ENCODE measurements at regions not wholly inside any gene's neighbourhood (a gene's known extent, or its start where the extent isn't known, plus 50 kb on each side); places are given as distances from the start of the nearest gene placed in this dataset.
"Not testable (repeated sequence)": the region's sequence is repeated elsewhere in the genome, so short reads cannot be mapped to it uniquely, and the experiment has no call there.

- Histone ChIP-seq H3K36me3 (ENCODE audit: control insufficient read depth, insufficient read depth, low read length, severe bottlenecking) (no peaks in the 10 kb centered on the region), H3K9ac (ENCODE audit: low read length) (no peak overlapping the region), H3K9me3 (ENCODE audit: control insufficient read depth, low read length) (no peaks in the 10 kb centered on the region), H3K4me3 (ENCODE audit: low read length) (no peak overlapping the region), H3K27me3 (replicated peaks; ENCODE audit: control insufficient read depth, insufficient read depth, low read length) (no peaks in the 10 kb centered on the region), H3K4me1 (ENCODE audit: control insufficient read depth, insufficient read depth, low read length) (no peaks in the 10 kb centered on the region)
- no peak for DNase-seq (ENCODE audit: low read depth)
These were observed 863.4 kb downstream of the SORCS1 start for GRCh38 chr10:106301146-106301545.

- no peaks in the 10 kb centered on the region for H3K27me3 ChIP-seq (replicated peaks; ENCODE audit: control insufficient read depth, insufficient read depth, low read length)
- H3K9ac ChIP-seq (ENCODE audit: low read length), result no peak overlapping the region
- no peak for DNase-seq (ENCODE audit: low read depth)
- no peaks in the 10 kb centered on the region for H3K36me3 ChIP-seq (ENCODE audit: control insufficient read depth, insufficient read depth, low read length, severe bottlenecking)
- H3K4me3 ChIP-seq (ENCODE audit: low read length), result no peak overlapping the region
- no peaks in the 10 kb centered on the region for H3K4me1 ChIP-seq (ENCODE audit: control insufficient read depth, insufficient read depth, low read length)
- no peaks in the 10 kb centered on the region for H3K9me3 ChIP-seq (ENCODE audit: control insufficient read depth, low read length)
These were observed 867.6 kb downstream of the SORCS1 start for GRCh38 chr10:106296750-106297392.

- H3K27me3 ChIP-seq (replicated peaks; ENCODE audit: control insufficient read depth, insufficient read depth, low read length), result no peaks in the 10 kb centered on the region
- DNase-seq (ENCODE audit: low read depth), result peak; percentile 10
- H3K4me3 ChIP-seq (ENCODE audit: low read length), result no peak overlapping the region
- H3K36me3 ChIP-seq (ENCODE audit: control insufficient read depth, insufficient read depth, low read length, severe bottlenecking), result no peaks in the 10 kb centered on the region
- H3K9me3 ChIP-seq (ENCODE audit: control insufficient read depth, low read length), result no peaks in the 10 kb centered on the region
- peaks cover 11% of the 10 kb centered on the region for H3K4me1 ChIP-seq (ENCODE audit: control insufficient read depth, insufficient read depth, low read length)
- no peak overlapping the region for H3K9ac ChIP-seq (ENCODE audit: low read length)
These were observed 879.5 kb downstream of the SORCS1 start for GRCh38 chr10:106284802-106285587.

- H3K4me3 ChIP-seq (ENCODE audit: low read length), result no peak overlapping the region
- peaks cover 11% of the 10 kb centered on the region for H3K4me1 ChIP-seq (ENCODE audit: control insufficient read depth, insufficient read depth, low read length)
- H3K9ac ChIP-seq (ENCODE audit: low read length), result no peak overlapping the region
- no peak for DNase-seq (ENCODE audit: low read depth)
- no peaks in the 10 kb centered on the region for H3K9me3 ChIP-seq (ENCODE audit: control insufficient read depth, low read length)
- H3K27me3 ChIP-seq (replicated peaks; ENCODE audit: control insufficient read depth, insufficient read depth, low read length), result no peaks in the 10 kb centered on the region
- no peaks in the 10 kb centered on the region for H3K36me3 ChIP-seq (ENCODE audit: control insufficient read depth, insufficient read depth, low read length, severe bottlenecking)
These were observed 883.5 kb downstream of the SORCS1 start for GRCh38 chr10:106280896-106281460.

GRCh38 chr10:106278383-106278782, 886.1 kb downstream of the SORCS1 start:
- no peak overlapping the region for H3K9ac ChIP-seq (ENCODE audit: low read length)
- H3K4me1 ChIP-seq (ENCODE audit: control insufficient read depth, insufficient read depth, low read length), result no peaks in the 10 kb centered on the region
- no peak overlapping the region for H3K4me3 ChIP-seq (ENCODE audit: low read length)
- DNase-seq (ENCODE audit: low read depth), result peak; percentile 4
- H3K27me3 ChIP-seq (replicated peaks; ENCODE audit: control insufficient read depth, insufficient read depth, low read length), result no peaks in the 10 kb centered on the region
- H3K36me3 ChIP-seq (ENCODE audit: control insufficient read depth, insufficient read depth, low read length, severe bottlenecking), result no peaks in the 10 kb centered on the region
- no peaks in the 10 kb centered on the region for H3K9me3 ChIP-seq (ENCODE audit: control insufficient read depth, low read length)

GRCh38 chr10:106271237-106271636, 893.3 kb downstream of the SORCS1 start:
- Histone ChIP-seq H3K9ac (ENCODE audit: low read length) (no peak overlapping the region), H3K4me3 (ENCODE audit: low read length) (no peak overlapping the region), H3K4me1 (ENCODE audit: control insufficient read depth, insufficient read depth, low read length) (no peaks in the 10 kb centered on the region), H3K27me3 (replicated peaks; ENCODE audit: control insufficient read depth, insufficient read depth, low read length) (no peaks in the 10 kb centered on the region), H3K9me3 (ENCODE audit: control insufficient read depth, low read length) (no peaks in the 10 kb centered on the region), H3K36me3 (ENCODE audit: control insufficient read depth, insufficient read depth, low read length, severe bottlenecking) (no peaks in the 10 kb centered on the region)
- no peak for DNase-seq (ENCODE audit: low read depth)

GRCh38 chr10:106268000-106268399, 896.5 kb downstream of the SORCS1 start:
- no peaks in the 10 kb centered on the region for H3K9me3 ChIP-seq (ENCODE audit: control insufficient read depth, low read length)
- H3K4me1 ChIP-seq (ENCODE audit: control insufficient read depth, insufficient read depth, low read length), result no peaks in the 10 kb centered on the region
- no peak overlapping the region for H3K9ac ChIP-seq (ENCODE audit: low read length)
- no peak for DNase-seq (ENCODE audit: low read depth)
- no peaks in the 10 kb centered on the region for H3K27me3 ChIP-seq (replicated peaks; ENCODE audit: control insufficient read depth, insufficient read depth, low read length)
- H3K4me3 ChIP-seq (ENCODE audit: low read length), result no peak overlapping the region
- H3K36me3 ChIP-seq (ENCODE audit: control insufficient read depth, insufficient read depth, low read length, severe bottlenecking), result no peaks in the 10 kb centered on the region

GRCh38 chr10:106267591-106267990, 896.9 kb downstream of the SORCS1 start:
- Histone ChIP-seq H3K27me3 (replicated peaks; ENCODE audit: control insufficient read depth, insufficient read depth, low read length) (no peaks in the 10 kb centered on the region), H3K4me3 (ENCODE audit: low read length) (no peak overlapping the region), H3K4me1 (ENCODE audit: control insufficient read depth, insufficient read depth, low read length) (no peaks in the 10 kb centered on the region), H3K36me3 (ENCODE audit: control insufficient read depth, insufficient read depth, low read length, severe bottlenecking) (no peaks in the 10 kb centered on the region), H3K9me3 (ENCODE audit: control insufficient read depth, low read length) (no peaks in the 10 kb centered on the region), H3K9ac (ENCODE audit: low read length) (no peak overlapping the region)
- no peak for DNase-seq (ENCODE audit: low read depth)

- not testable (repeated sequence) for H3K9me3 ChIP-seq (ENCODE audit: control insufficient read depth, low read length); DNase-seq (ENCODE audit: low read depth); H3K4me1 ChIP-seq (ENCODE audit: control insufficient read depth, insufficient read depth, low read length); H3K9ac ChIP-seq (ENCODE audit: low read length); H3K27me3 ChIP-seq (replicated peaks; ENCODE audit: control insufficient read depth, insufficient read depth, low read length); H3K36me3 ChIP-seq (ENCODE audit: control insufficient read depth, insufficient read depth, low read length, severe bottlenecking); H3K4me3 ChIP-seq (ENCODE audit: low read length)
These were observed 907.1 kb downstream of the SORCS1 start for GRCh38 chr10:106257432-106257831.

GRCh38 chr10:106255111-106255678, 909.3 kb downstream of the SORCS1 start:
- Histone ChIP-seq H3K4me1 (ENCODE audit: control insufficient read depth, insufficient read depth, low read length) (no peaks in the 10 kb centered on the region), H3K27me3 (replicated peaks; ENCODE audit: control insufficient read depth, insufficient read depth, low read length) (no peaks in the 10 kb centered on the region), H3K36me3 (ENCODE audit: control insufficient read depth, insufficient read depth, low read length, severe bottlenecking) (no peaks in the 10 kb centered on the region), H3K9me3 (ENCODE audit: control insufficient read depth, low read length) (no peaks in the 10 kb centered on the region), H3K4me3 (ENCODE audit: low read length) (no peak overlapping the region), H3K9ac (ENCODE audit: low read length) (no peak overlapping the region)
- DNase-seq (ENCODE audit: low read depth), result no peak

GRCh38 chr10:106254071-106254470, 910.4 kb downstream of the SORCS1 start:
- Histone ChIP-seq H3K4me1 (ENCODE audit: control insufficient read depth, insufficient read depth, low read length) (no peaks in the 10 kb centered on the region), H3K9me3 (ENCODE audit: control insufficient read depth, low read length) (no peaks in the 10 kb centered on the region), H3K36me3 (ENCODE audit: control insufficient read depth, insufficient read depth, low read length, severe bottlenecking) (no peaks in the 10 kb centered on the region), H3K9ac (ENCODE audit: low read length) (no peak overlapping the region), H3K4me3 (ENCODE audit: low read length) (no peak overlapping the region), H3K27me3 (replicated peaks; ENCODE audit: control insufficient read depth, insufficient read depth, low read length) (no peaks in the 10 kb centered on the region)
- no peak for DNase-seq (ENCODE audit: low read depth)

Data from adipocyte (in vitro differentiated cells).